Heart right ventricle (tissue), 16 donors: ENCODE measurements at regions not wholly inside any gene's neighbourhood (a gene's known extent, or its start where the extent isn't known, plus 50 kb on each side); places are given as distances from the start of the nearest gene placed in this dataset.

ENCODE experiments used
- ATAC-seq, 8 donors: fragments of 200-7000 bp; cut with Tn5 transposase; one replicate each; pipeline ENCODE4 v1.9.1; 2020; ENCODE audit warnings: mild to moderate bottlenecking in 8 of 8, moderate library complexity in 8 of 8, moderate number of reproducible peaks in 1 of 8
- DNase-seq, 2 donors: peaks; one replicate each; pipeline ENCODE4 v3.0.0-alpha.2; 2020
- H3K27ac ChIP-seq, 10 donors: fragments of 200-600 bp; sonication (generic) in 2 of 10; one replicate each; pipeline versions ENCODE4 v1.5.0 to v1.8.0; 2020 to 2022; ENCODE audit warnings: mild to moderate bottlenecking in 3 of 10
- H3K27me3 ChIP-seq, 7 donors: fragments of 200-600 bp; one replicate each; pipeline ENCODE4 v1.8.0; 2021 to 2022; ENCODE audit warnings: mild to moderate bottlenecking in 2 of 7
- H3K36me3 ChIP-seq, 9 donors: fragments of 200-600 bp; sonication (generic) in 1 of 9; one replicate each; pipeline versions ENCODE4 v1.5.0 to v1.8.0; 2020 to 2022; ENCODE audit warnings: mild to moderate bottlenecking in 2 of 9
- H3K4me1 ChIP-seq, 9 donors: fragments of 200-600 bp; sonication (generic) in 1 of 9; one replicate each; pipeline versions ENCODE4 v1.5.0 to v1.8.0; 2020 to 2022; ENCODE audit warnings: mild to moderate bottlenecking in 4 of 9
- H3K4me3 ChIP-seq, 10 donors: fragments of 200-600 bp; sonication (generic) in 2 of 10; one replicate each; pipeline versions ENCODE4 v1.5.0 to v1.8.0; 2020 to 2022; ENCODE audit warnings: mild to moderate bottlenecking in 7 of 10, moderate library complexity in 2 of 10
- H3K9me3 ChIP-seq, 11 donors: fragments of 200-600 bp in 10 of 11; sonication (generic) in 2 of 11; one replicate each; pipeline versions ENCODE4 v1.5.0 to v1.8.0; 2013 to 2022; ENCODE audit warnings: mild to moderate bottlenecking in 2 of 11, control low read depth in 1 of 11, moderate library complexity in 1 of 11
- WGBS, 2 donors: extraction: QIAGEN DNeasy Blood & Tissue Kit; methylation state at CpG; one replicate each; pipeline ENCODE4 v1.1.7; 2013; ENCODE audit warnings: inconsistent platforms in 1 of 2; 5-methylcytosine and 5-hydroxymethylcytosine counted together
- intact Hi-C, 10 donors: fragments of 100-400 bp; cut with DNase I; formaldehyde crosslinking; loops; one replicate each; pipeline versions ENCODE4 v1.11.1 to v1.14.2; 2022
- TF ChIP-seq, protein P1 (sequence below), 9 donors: fragments of 200-600 bp; sonication (generic) in 2 of 9; IDR thresholded peaks; one replicate each; pipeline versions ENCODE4 v1.5.0 to v1.8.0; 2021 to 2022; ENCODE audit warnings: antibody characterized with exemption in 9 of 9, mild to moderate bottlenecking in 5 of 9, moderate library complexity in 1 of 9
- donor health status: Arrhythmogenic right ventricular cardiomyopathy.
- donor health status: ischemic (EF 13 %, LVEDD 7.1; RV severe dilation, severe dysfunction).
- donor health status: healthy with polysubstance abuse.
- donor health status: DM: no; HTN: yes; CAD: no.
- donor health status: DM: no; HTN: no; CAD: no.
- donor health status: ischemic (EF 25% LVEDD 6.9; RV normal size, moderate dysfunction).
- donor health status: ischemic (EF 25% LVEDD 5.7; RV mildly dilated, moderate dysfunction).
- donor health status: healthy.
- donor health status: DM: yes; HTN: yes; CAD: no.
- donor health status: Ischemic cardiomyopathy.
- donor health status: ischemic (EF 35%, LVEDD 5.7; RV mildly dilated, moderate dysfunction).
- donor health status: nonischemic (EF 11% LVEDD 7.7; RV severe dilation, severe dysfunction).
- donor health status: DM: yes; HTN: yes; CAD: no.
- donor health status: PGD.
- donor health status: ischemic (EF 29% LVEDD 5.4; RV normal size, mild dysfunction).
- donor health status: nonischemic (EF 23%, LVEDD 6.1; RV moderate dilation, normal function).

- Histone ChIP-seq H3K9me3 (peaks cover 0 to 55% (median 0%) of the 10 kb centered on the region in 11 donors), H3K4me3 (no peak overlapping the region), H3K27ac (no peak overlapping the region), H3K4me1 (no peaks in the 10 kb centered on the region), H3K27me3 (no peaks in the 10 kb centered on the region), H3K36me3 (no peaks in the 10 kb centered on the region)
- ATAC-seq (no peak), DNase-seq (no peak)
- intact Hi-C loops: no loop called here
- TF ChIP-seq, protein P1, sequence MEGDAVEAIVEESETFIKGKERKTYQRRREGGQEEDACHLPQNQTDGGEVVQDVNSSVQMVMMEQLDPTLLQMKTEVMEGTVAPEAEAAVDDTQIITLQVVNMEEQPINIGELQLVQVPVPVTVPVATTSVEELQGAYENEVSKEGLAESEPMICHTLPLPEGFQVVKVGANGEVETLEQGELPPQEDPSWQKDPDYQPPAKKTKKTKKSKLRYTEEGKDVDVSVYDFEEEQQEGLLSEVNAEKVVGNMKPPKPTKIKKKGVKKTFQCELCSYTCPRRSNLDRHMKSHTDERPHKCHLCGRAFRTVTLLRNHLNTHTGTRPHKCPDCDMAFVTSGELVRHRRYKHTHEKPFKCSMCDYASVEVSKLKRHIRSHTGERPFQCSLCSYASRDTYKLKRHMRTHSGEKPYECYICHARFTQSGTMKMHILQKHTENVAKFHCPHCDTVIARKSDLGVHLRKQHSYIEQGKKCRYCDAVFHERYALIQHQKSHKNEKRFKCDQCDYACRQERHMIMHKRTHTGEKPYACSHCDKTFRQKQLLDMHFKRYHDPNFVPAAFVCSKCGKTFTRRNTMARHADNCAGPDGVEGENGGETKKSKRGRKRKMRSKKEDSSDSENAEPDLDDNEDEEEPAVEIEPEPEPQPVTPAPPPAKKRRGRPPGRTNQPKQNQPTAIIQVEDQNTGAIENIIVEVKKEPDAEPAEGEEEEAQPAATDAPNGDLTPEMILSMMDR (IDR thresholded peaks at IDR 0.05): no peak
- WGBS, 2 donors: 93 to 95% methylated on average over 19 of the region's 19 CpGs
Measured at GRCh38 chr2:81195774-81196382, 891.3 kb upstream of the LRRTM1 start.

GRCh38 chr2:81195017-81195773, 890.6 kb upstream of the LRRTM1 start:
- intact Hi-C loops: no loop called here
- no peaks in the 10 kb centered on the region for H3K27me3 ChIP-seq
- no peaks in the 10 kb centered on the region for H3K4me1 ChIP-seq
- H3K9me3 ChIP-seq: peaks cover 0 to 55% (median 0%) of the 10 kb centered on the region in 11 donors
- TF ChIP-seq, protein P1 (IDR thresholded peaks at IDR 0.05): no peak
- ATAC-seq (no peak), DNase-seq (no peak)
- H3K36me3 ChIP-seq: no peaks in the 10 kb centered on the region
- 91 to 92% methylated on average over 40 to 41 of the region's 41 CpGs for WGBS, 2 donors
- H3K27ac ChIP-seq: no peak overlapping the region
- H3K4me3 ChIP-seq: no peak overlapping the region

DNA sequence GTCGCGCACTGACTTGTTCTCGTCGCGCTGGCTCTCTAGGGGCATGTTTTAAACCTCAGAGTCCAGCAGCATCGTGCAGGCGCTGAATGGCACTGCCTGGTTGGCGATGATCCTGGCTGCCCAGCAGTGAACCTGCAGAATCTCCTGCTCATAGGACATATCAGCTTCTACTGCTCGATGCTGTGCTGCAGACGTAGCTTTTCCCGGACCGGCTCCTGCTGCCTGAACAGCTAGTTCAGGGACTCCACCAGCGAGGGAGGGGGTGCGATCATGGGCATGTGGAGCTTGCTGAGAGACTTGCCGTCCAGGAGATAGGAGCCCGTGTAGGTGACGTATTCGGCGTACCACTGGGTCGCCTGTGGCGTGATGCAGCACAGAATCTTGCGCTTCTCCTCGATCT, 890.0 kb upstream of the LRRTM1 start:
- TF ChIP-seq, protein P1 (IDR thresholded peaks at IDR 0.05): no peak
- intact Hi-C loops: no loop called here
- Histone ChIP-seq H3K27me3 (no peaks in the 10 kb centered on the region), H3K4me1 (no peaks in the 10 kb centered on the region), H3K36me3 (no peaks in the 10 kb centered on the region), H3K9me3 (peaks cover 0 to 50% (median 0%) of the 10 kb centered on the region in 11 donors), H3K4me3 (no peak overlapping the region), H3K27ac (no peak overlapping the region)
- 96% methylated on average over 23 of the region's 23 CpGs for whole genome bisulfite sequencing, 2 donors
- DNase-seq (no peak), ATAC-seq (no peak)

DNA sequence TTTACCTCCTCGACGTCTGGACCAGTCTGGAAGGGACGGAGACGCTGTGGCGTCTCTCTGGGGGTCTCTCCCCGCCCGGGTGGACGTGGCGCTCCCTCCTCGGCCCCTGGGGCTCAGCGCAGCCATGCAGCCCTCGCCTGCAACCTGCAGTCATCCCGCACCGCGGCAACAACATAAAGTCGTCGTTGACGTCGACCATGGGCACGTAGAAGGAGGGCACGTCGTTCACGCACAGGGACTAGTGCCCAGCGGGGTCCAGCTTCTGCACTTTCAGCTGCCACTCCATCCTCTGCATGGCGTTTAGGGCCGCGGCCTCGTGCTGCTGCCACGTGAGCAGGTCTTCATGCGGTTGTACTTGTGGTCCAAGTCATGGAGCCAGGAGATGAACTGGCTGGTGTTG, 889.6 kb upstream of the LRRTM1 start:
- TF ChIP-seq, protein P1 (IDR thresholded peaks at IDR 0.05): no peak
- H3K36me3 ChIP-seq: no peaks in the 10 kb centered on the region
- no peak overlapping the region for H3K4me3 ChIP-seq
- intact Hi-C loops: no loop called here
- H3K27ac ChIP-seq: no peak overlapping the region
- DNase-seq (no peak), ATAC-seq (no peak)
- H3K27me3 ChIP-seq: no peaks in the 10 kb centered on the region
- WGBS, 2 donors: 92 to 96% methylated on average over 30 of the region's 30 CpGs
- no peaks in the 10 kb centered on the region for H3K4me1 ChIP-seq
- H3K9me3 ChIP-seq: peaks cover 0 to 49% (median 0%) of the 10 kb centered on the region in 11 donors
